ENCODE measurements at regions not wholly inside any gene's neighbourhood (a gene's known extent, or its start where the extent isn't known, plus 50 kb on each side); places are given as distances from the start of the nearest gene placed in this dataset.
"Not testable (repeated sequence)": the region's sequence is repeated elsewhere in the genome, so short reads cannot be mapped to it uniquely, and the experiment has no call there.

DNA sequence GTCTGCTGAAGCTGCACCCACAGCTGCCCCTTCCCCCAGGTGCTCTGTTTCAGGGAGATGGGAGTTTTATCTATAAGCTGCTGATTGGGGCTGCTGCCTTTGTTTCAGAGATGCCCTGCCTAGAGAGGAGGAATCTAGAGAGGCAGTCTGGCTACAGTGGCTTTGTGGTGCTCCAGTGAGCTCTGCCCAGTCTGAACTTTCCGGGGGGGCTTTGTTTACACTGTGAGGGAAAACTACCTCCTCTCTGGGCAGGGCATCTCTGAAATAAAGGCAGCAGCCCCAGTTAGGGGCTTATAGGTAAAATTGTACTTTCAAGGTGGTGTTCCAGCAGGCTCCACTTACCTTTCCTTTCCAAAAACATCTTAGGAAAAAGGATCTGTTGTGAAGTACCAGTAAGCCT lies 242.2 kb downstream of the SPRY1 start:
- DNase-seq (ENCODE audit: low read depth in 2 of 2) = no peak

DNA sequence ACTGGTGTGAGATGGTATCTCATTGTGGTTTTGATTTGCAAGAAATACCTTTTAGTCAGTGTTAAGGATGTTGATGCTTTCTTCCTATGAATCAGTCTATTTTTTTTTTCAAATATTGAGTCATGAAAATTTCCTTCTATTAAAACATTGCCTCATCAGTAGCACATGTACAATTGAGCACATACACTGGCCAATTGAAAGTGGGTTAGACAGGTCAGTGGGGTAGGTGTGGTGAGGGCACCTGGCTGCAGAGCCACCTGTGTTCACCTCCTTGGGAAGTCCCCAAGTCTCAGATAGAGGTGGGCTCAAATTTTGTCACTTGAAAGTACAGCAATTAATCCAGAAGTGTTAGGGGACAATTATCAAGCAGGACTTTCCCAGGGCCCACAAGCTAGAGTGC lies 243.7 kb downstream of the SPRY1 start:
- DNase-seq (ENCODE audit: low read depth in 2 of 2) = no peak

DNA sequence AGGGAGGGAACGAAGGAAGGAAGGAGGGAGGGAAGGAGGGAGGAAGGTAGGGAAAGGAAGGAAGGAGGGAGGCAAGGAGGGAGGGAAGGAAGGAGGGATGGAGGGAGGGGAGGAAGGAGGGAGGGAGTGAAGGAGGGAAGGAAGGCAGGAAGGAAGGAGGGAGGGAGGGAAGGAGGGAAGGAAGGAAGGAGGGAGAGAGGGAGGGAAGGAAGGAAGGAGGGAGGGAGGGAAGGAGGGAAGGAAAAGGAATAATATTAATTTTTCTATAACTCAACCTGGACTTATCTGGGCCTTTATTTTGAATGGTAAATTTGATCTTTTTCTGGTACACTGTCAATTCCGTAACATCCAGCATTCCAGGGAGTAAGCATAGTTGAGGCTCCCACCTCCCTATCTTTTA lies 244.2 kb downstream of the SPRY1 start:
- DNase-seq (ENCODE audit: low read depth in 2 of 2) = no peak

DNA sequence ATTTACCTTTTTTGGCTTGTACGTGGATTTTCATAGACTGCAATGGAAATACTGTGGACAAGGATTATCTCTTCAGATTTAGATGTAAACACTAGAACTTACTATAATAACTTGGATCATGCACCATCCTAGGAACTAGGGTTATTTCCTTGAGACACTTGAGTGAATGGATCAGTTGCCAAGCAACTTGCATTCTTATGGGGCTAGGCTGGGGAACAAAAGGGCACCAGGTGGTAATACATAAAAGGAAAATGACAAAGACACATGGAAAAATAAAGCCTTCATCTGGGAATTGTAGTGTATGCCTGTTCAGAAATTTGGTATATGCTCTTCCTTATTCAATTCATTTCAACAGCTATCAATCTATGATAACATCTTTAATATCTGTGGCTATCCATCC lies 247.1 kb downstream of the SPRY1 start:
- DNase-seq (ENCODE audit: low read depth in 2 of 2) = no peak

DNA sequence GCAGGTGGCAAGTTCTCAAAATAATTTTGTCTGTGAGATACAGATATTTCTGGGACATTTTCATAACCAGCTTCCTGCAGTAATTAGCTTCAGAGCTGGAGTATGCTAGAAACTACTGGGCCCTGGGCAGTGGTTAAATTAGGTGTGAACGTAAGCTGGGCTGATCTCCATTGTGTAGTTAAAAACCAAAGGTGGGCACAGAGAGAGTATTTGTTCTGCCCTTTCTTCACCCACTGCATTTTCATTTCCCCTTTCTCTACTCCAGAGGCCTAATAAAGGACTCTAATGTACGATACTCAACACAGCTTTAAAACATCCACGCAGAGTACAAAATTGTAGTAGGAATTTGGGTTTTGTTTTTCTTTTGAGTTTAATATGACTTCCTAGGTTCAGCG lies 252.7 kb downstream of the SPRY1 start:
- no peak for DNase-seq (ENCODE audit: low read depth in 2 of 2)

DNA sequence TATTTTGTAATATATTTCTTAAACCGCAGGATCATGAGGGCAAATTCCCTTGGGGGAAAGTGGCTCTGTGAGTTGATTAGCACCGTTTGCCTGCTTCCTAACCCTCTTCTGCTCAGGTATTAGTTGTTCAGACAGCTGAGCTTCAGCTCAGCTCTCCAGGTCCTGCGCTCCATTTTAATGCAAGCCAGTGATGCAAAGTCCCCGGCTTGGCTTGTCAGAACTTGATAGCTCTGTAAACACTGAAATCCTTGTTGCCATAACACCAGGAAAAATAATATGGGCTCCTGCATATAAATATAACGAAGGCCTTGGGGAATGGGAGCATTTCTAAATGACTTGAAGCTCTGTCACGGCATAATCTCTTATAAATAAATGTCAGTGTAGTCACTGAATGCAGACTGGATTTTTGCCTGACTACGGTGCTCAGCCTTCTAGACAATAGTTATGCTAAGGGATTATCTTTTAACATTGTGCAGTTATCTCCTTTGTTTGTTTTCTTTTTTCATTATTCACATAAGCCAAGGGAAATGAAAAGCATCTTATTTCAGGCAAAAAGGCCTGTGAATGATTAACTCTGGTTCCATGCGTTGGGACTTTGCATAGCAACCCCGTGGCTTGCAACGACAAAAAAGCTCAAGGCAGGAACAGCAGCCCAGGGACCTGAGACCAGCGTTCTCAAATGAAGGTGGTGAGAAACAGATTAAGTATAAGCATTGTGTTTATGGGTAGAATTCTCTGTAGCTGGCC lies 253.2 kb downstream of the SPRY1 start:
- DNase-seq (ENCODE audit: low read depth in 2 of 2) = peak in 1 of 2 experiments; percentile 22

DNA sequence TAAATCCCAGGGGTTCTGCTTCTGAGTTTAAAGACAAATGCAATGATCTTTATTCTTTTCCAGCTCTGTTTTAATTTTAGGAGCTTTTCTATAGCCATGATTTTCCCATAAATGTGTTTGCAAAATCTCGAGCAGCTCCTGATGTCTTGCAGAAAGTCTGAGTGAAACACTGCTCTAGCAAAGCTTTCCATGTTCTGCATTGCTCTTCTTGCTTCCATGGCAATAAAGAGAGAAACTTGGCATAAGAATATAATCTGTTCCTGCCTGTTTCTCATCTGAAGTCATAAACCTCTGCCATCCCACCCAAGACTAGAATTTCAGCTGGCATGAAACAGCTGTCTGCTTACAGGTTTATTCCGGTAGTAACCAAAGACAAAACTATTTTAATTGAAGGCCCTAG lies 254.5 kb downstream of the SPRY1 start:
- no peak for DNase-seq (ENCODE audit: low read depth in 2 of 2)

DNA sequence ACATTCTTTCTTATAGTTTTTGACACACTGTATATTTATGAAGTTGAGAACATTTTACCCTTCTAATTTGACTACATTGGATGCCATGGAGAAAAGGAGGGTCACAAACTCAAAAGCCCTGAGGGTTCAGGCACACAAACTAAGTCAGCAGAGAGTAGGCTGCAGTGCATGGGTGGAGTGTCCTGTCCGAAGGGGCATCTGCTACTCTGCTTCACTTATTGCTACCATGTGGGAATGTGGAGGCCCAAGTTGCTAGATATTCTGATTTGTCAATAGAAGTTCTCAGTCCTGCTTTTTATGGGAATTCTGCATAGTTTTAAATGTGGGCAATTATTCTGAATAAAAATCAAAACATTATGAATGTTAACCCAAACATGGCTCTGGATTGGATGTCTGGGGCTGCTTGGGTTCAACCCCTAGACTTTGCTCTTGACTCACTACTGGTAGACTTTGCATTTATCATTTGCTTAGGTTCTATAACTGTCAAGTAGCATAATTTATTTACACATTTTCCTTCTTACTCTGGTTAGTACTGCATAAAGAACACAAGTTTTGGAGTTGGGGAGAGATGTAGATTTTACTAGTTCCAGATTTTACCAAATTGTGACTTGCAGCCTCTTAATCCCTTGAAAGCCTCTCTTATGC lies 255.1 kb downstream of the SPRY1 start:
- no peak for DNase-seq (ENCODE audit: low read depth in 2 of 2)

DNA sequence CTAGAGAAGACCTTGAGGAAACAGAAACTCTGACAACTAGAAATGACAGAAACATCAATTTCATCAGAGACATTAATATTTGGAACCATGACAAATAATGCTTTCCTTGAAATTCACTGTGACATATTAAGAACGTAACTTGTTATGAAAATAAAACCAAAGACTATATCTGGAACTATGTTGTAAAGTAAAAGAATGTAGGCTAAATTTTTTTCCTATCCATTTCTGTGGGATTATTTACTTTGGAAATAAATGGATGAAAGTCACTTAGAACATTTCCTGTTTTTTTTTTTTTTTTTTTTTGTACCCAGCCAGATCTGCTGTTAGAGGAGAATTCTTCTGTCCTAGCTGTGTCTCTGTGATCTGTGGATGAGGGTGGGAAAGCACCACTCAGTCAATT lies 255.9 kb downstream of the SPRY1 start:
- no peak for DNase-seq (ENCODE audit: low read depth in 2 of 2)

DNA sequence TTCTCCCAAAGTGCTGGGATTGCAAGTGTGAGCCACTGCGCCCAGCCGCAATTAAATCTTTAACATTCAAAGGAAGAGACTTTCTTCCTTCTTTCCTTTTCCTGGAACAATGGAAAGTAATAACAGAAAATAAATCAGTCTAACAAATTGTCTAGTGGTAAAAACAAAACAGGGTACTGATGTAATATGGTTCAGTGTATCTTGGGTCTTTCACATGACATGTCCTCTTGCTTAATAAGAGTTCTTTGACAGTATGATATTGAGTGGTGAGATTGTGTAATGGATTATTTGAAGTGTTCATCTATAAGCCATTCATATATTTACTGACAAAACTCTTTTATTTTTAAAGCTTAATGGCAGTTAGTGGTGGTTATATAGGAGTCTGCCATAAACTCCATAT lies 256.6 kb downstream of the SPRY1 start:
- DNase-seq (ENCODE audit: low read depth in 2 of 2) = no peak

DNA sequence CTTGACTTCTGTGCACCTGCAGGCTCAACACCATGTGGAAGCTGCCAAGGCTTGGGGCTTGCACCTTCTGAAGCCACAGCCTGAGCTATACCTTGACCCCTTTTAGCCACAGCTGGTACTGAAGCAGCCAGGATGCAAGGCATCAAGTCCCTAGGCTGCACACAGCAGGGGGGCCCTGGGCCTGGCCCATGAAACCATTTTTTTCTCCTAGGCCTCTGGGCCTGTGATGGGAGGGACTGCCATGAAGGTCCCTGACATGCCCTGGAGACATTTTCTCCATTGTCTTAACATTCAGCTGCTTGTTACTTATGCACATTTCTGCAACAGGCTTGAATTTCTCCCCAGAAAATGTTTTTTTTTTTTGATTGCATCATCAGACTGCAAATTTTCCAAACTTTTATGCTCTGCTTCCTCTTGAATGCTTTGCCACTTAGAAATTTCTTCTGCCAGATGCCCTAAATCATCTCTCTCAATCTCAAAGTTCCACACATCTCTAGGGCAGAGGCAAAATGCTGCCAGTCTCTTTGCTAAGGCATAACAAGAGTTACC lies 260.2 kb downstream of the SPRY1 start:
- DNase-seq (ENCODE audit: low read depth in 2 of 2) = not testable (repeated sequence)

DNA sequence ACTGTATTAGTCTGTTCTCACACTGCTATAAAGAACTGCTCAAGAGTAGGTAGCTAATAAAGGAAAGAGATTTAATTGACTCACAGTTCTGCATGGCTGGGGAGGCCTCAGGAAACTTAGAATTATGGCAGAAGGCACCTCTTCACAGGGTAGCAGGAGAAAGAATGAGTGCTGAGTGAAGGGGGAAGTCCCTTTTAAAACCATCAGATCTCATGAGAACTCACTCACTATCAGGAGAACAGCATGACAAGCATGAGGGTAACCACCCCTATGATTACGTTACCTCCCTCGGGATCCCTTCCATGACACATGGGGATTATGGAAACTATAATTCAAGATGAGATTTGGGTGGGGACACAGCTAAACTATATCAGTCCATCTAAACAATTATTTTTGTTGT lies 261.0 kb downstream of the SPRY1 start:
- not testable (repeated sequence) for DNase-seq (ENCODE audit: low read depth in 2 of 2)

DNA sequence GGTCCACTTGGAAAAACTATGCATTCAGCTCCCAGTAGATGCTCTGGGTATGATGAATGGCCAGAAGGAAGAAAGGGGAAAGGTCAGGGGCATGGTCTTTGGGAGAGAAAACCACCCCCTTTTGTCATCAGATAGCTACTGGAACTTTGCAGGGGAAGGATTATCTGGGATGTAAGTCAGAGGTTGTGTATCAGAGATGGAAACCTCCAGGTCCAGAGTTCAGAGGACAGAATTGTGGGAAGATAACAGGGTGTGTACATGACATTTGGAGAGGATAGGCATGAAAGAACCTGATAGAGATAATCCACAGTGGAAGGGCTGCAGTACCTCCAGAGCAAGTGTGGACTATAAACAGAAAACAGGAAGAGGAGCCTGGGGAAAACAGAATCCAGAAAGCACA lies 262.7 kb downstream of the SPRY1 start:
- no peak for DNase-seq (ENCODE audit: low read depth in 2 of 2)

DNA sequence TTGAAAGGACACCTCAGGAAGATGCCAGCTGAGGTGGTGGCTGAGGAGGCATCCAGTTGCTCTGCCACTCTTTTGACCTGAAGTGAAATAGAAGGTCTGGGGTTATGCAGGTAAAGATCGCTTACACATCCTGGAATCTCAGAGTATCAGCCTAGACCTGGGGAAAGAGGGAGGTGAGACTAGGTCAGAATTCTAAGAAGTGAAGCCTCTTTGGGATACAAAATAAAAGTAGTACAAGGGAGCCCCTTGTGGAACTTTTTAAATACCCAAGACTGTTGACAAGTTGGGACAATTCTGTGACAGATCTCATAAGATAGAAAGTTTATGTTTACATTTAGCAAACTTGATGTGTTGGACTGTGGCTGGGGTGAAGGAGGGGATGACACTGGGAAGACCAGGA lies 263.1 kb downstream of the SPRY1 start:
- DNase-seq (ENCODE audit: low read depth in 2 of 2) = no peak

DNA sequence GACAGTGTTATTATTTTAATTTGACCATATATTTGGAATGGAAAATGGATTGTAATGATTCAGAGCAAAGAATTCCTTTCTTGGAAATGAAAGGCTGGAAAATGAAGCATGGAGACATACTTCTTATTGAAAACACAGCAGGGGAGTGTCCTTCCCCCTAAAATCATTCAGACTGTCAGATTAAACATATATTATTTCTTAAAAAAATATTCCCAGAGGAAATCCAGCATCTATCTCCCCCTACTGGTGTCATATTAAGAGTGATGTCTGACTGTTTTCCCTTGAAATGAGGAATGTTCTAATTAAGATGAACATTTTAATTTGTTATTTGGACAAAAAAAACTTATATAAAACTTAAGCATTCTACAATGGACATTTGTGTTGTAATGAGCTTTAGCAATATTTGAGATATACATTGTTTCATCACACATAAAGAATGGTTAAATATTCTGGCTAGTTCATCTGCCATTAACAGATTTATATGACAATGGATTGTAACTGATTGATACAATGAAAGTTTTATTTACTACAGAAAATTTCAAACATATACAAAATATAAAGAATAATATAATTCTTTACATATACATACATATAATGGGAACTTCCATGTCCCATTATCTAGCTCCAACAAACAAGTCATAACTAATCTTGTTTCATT lies 264.6 kb downstream of the SPRY1 start:
- no peak for DNase-seq (ENCODE audit: low read depth in 2 of 2)

DNA sequence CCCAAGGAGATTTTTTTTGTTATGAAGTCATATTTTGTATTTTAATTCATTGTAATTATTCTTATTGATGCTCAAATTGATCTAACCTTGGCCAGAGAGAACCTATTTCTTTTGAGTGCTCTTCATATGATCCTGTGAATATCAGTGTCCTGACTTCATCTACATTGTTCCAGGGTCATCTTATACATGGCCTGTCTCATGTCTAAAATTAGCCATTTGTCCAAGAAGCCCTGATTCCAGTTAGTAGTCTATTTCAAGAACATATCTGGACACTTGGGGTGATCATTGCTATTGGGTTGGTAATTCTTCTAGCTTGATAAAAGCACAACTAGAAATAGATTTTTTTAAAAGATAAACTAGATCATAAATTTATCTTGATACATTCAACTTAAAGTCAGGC lies 266.2 kb downstream of the SPRY1 start:
- no peak for DNase-seq (ENCODE audit: low read depth in 2 of 2)

DNA sequence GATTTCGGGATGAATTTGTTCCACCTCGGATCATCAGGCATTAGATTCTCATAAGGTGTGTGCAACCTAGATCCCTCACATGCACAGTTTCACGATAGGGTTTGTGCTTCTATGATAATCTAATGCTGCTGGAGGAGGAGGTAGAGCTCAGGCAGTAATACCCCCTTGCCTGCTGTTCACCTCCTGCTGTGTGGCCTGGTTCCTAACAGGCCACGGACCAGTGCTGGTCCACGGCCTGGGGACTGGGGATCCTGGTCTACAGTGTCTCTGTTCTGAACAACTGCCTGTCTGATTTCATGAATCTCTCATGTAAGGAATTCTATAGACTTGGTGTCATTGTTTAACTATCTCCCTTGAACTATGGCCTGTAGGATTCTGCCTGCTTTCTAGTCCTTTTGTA lies 269.9 kb downstream of the SPRY1 start:
- no peak for DNase-seq (ENCODE audit: low read depth in 2 of 2)

DNA sequence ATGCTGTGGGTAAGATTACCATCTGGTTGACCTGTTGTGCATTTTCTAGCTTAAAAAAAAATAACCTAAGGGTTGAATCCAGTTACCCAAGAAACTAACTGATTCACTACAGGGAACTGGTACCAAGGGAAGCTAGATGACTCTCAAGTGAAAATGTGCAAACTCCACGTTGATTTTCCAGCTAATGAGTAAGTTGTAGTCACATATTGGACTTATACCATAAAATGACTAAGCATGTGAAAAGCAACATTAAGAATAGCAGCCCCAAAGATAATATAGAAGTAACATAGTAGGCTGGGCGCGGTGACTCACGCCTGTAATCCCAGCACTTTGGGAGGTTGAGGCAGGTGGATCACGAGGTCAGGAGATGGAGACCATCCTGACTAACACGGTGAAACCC lies 270.9 kb downstream of the SPRY1 start:
- peak in 1 of 2 experiments; percentile 20 for DNase-seq (ENCODE audit: low read depth in 2 of 2)

DNA sequence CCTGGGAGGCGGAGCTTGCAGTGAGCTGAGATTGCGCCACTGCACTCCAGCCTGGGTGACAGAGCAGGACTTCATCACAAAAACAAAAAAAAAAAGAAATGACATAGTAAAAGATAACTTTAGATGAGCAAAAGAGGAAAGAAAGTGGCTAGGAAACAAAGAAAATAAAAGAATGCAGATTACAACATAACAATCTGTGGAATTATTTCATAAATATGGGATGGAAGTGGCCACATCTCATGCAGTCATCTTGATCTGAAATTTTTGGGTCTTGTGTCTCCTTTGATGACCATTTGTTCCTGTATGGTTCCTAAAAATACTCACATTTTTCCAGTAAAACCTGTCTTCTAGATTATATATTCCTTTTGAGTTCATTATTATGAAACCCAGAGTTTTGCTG lies 271.4 kb downstream of the SPRY1 start:
- DNase-seq (ENCODE audit: low read depth in 2 of 2) = no peak

DNA sequence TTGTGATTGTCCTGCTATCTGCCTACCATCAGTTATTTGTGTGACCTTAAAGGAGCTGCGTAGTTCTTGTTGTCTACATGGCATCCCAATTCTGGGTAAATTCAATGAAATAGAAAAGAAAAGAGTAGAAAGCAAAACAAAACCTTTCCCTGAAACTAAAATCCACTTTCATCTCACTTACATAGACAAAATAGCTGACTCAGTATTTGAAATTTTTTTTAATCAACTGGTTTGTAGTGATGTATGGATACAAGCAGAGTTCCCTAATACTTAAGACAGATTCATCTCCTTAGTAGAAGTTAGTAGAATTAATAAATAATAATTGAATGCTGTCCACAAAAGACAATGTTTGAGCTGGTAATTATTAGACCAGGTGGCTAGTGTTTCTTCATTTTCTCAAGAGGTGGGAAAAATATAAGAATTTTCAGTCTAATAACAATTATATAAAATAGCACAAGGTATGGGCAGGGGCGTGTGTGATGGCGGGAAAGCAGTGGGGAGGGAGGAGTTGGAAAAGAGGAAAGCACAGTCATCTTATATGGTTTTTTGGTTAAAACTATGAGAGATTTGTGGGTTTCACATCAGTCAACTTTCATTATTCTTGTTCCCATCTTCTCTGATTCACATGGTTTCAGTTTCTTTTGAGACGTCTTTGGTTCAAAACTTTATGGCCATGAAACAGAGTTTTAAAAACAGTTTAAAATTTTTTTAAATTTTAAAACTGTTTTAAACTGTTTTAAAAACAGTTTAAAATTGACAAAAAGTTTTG lies 275.2 kb downstream of the SPRY1 start:
- no peak for DNase-seq (ENCODE audit: low read depth in 2 of 2)

DNA sequence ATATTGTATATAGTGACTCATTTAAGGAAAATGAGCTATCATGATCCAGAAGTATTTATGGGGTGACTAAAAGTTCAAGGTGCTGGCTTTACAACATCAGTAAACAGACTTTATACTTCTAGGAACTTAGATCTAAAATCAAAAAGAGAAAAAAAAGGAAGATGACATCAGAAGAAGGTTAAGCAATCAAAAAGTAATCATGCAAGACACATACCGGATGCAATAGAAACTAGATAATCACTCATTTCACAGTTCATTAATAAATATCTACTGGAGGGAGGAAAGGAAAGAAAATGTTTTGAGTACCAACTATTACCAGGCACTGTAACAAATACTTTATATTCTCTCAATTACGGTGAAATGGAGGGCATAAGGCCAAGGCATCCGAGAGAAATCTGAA lies 276.4 kb downstream of the SPRY1 start:
- no peak for DNase-seq (ENCODE audit: low read depth in 2 of 2)

DNA sequence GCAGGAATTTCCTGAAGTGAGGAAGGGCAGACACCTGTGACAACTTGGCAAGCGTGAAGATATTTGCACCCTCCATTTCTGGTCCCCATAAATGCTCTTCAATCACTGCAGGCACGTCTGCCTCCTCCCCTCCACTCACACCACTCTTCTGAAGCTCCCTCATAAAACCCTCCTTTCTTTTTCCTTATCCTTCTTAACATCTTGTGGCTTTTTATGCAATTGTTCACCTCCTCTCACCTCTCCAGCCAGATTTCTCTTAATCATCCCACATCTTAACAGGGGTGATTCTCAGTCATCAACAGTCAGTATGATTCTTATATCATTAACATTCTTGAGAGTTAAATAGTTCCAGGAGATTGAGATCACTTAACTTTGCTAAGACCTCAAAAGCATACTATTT lies 277.4 kb downstream of the SPRY1 start:
- no peak for DNase-seq (ENCODE audit: low read depth in 2 of 2)
